ENCODE measurements at regions not wholly inside any gene's neighbourhood (a gene's known extent, or its start where the extent isn't known, plus 50 kb on each side); places are given as distances from the start of the nearest gene placed in this dataset.
"Not testable (repeated sequence)": the region's sequence is repeated elsewhere in the genome, so short reads cannot be mapped to it uniquely, and the experiment has no call there.

GRCh38 chr7:56811516-56812070 is 320.6 kb downstream of the ZNF479 start:
- not testable (repeated sequence) for H3K9me3 ChIP-seq (ENCODE audit: severe bottlenecking)

GRCh38 chr7:56811081-56811480 is 321.2 kb downstream of the ZNF479 start:
- H3K4me3 ChIP-seq (ENCODE audit: low read depth, low read length) = no peak overlapping the region
- no peak overlapping the region for H3K27ac ChIP-seq
- no peaks in the 10 kb centered on the region for H3K9me3 ChIP-seq (ENCODE audit: severe bottlenecking)
- DNase-seq = no peak
- H3K36me3 ChIP-seq = no peaks in the 10 kb centered on the region
- TF ChIP-seq CTCF (IDR thresholded peaks at IDR 0.05; ENCODE audit: low read depth, low read length) = no peak
- H3K27me3 ChIP-seq (ENCODE audit: insufficient read depth, low read depth, severe bottlenecking) = no peaks in the 10 kb centered on the region

More at GRCh38 chr7:56811516-56812070, 320.6 kb downstream of the ZNF479 start:
- not testable (repeated sequence) for DNase-seq; H3K36me3 ChIP-seq; H3K4me3 ChIP-seq (ENCODE audit: low read depth, low read length); H3K27ac ChIP-seq; H3K27me3 ChIP-seq (ENCODE audit: insufficient read depth, low read depth, severe bottlenecking)

GRCh38 chr7:56810466-56810865 is 321.8 kb downstream of the ZNF479 start:
- TF ChIP-seq CTCF (IDR thresholded peaks at IDR 0.05; ENCODE audit: low read depth, low read length) = no peak
- Histone ChIP-seq H3K27ac (no peak overlapping the region), H3K36me3 (no peaks in the 10 kb centered on the region), H3K9me3 (ENCODE audit: severe bottlenecking) (no peaks in the 10 kb centered on the region), H3K27me3 (ENCODE audit: insufficient read depth, low read depth, severe bottlenecking) (no peaks in the 10 kb centered on the region), H3K4me3 (ENCODE audit: low read depth, low read length) (no peak overlapping the region)
- DNase-seq = no peak

GRCh38 chr7:56809734-56810133 is 322.5 kb downstream of the ZNF479 start:
- H3K27me3 ChIP-seq (ENCODE audit: insufficient read depth, low read depth, severe bottlenecking); H3K4me3 ChIP-seq (ENCODE audit: low read depth, low read length); H3K9me3 ChIP-seq (ENCODE audit: severe bottlenecking); H3K27ac ChIP-seq; H3K36me3 ChIP-seq; DNase-seq: not testable (repeated sequence)

- H3K9me3 ChIP-seq (ENCODE audit: severe bottlenecking); H3K36me3 ChIP-seq; H3K4me3 ChIP-seq (ENCODE audit: low read depth, low read length); H3K27me3 ChIP-seq (ENCODE audit: insufficient read depth, low read depth, severe bottlenecking); DNase-seq; H3K27ac ChIP-seq: not testable (repeated sequence)
These were observed 327.5 kb downstream of the ZNF479 start for GRCh38 chr7:56804755-56805064.

- not testable (repeated sequence) for H3K4me3 ChIP-seq (ENCODE audit: low read depth, low read length); H3K9me3 ChIP-seq (ENCODE audit: severe bottlenecking); H3K27ac ChIP-seq; H3K27me3 ChIP-seq (ENCODE audit: insufficient read depth, low read depth, severe bottlenecking); DNase-seq; H3K36me3 ChIP-seq
These were observed 328.1 kb downstream of the ZNF479 start for GRCh38 chr7:56803965-56804754.

GRCh38 chr7:56803336-56803735 is 328.9 kb downstream of the ZNF479 start:
- H3K36me3 ChIP-seq; H3K4me3 ChIP-seq (ENCODE audit: low read depth, low read length); H3K27ac ChIP-seq; DNase-seq; H3K9me3 ChIP-seq (ENCODE audit: severe bottlenecking); H3K27me3 ChIP-seq (ENCODE audit: insufficient read depth, low read depth, severe bottlenecking): not testable (repeated sequence)

- not testable (repeated sequence) for H3K9me3 ChIP-seq (ENCODE audit: severe bottlenecking); DNase-seq; H3K36me3 ChIP-seq; H3K27ac ChIP-seq; H3K27me3 ChIP-seq (ENCODE audit: insufficient read depth, low read depth, severe bottlenecking); H3K4me3 ChIP-seq (ENCODE audit: low read depth, low read length)
These were observed 330.0 kb downstream of the ZNF479 start for GRCh38 chr7:56802191-56802590.

GRCh38 chr7:56801774-56802173 is 330.5 kb downstream of the ZNF479 start:
- H3K4me3 ChIP-seq (ENCODE audit: low read depth, low read length); H3K9me3 ChIP-seq (ENCODE audit: severe bottlenecking); H3K27me3 ChIP-seq (ENCODE audit: insufficient read depth, low read depth, severe bottlenecking); DNase-seq; H3K36me3 ChIP-seq; H3K27ac ChIP-seq: not testable (repeated sequence)

GRCh38 chr7:56798876-56799275 is 333.4 kb downstream of the ZNF479 start:
- H3K4me3 ChIP-seq (ENCODE audit: low read depth, low read length); H3K9me3 ChIP-seq (ENCODE audit: severe bottlenecking); H3K27me3 ChIP-seq (ENCODE audit: insufficient read depth, low read depth, severe bottlenecking); DNase-seq; H3K27ac ChIP-seq; H3K36me3 ChIP-seq: not testable (repeated sequence)

- not testable (repeated sequence) for H3K4me3 ChIP-seq (ENCODE audit: low read depth, low read length); H3K36me3 ChIP-seq; DNase-seq; H3K27me3 ChIP-seq (ENCODE audit: insufficient read depth, low read depth, severe bottlenecking); H3K9me3 ChIP-seq (ENCODE audit: severe bottlenecking); H3K27ac ChIP-seq
These were observed 344.8 kb downstream of the ZNF479 start for GRCh38 chr7:56787474-56787873.

Measured in WERI-Rb-1 (cell line).